Adrenal gland (tissue), 5 donors: ENCODE measurements at regions not wholly inside any gene's neighbourhood (a gene's known extent, or its start where the extent isn't known, plus 50 kb on each side); places are given as distances from the start of the nearest gene placed in this dataset.

Experiments
- CTCF ChIP-seq, 6 experiments: fragments of 450-650 bp in 4 of 6; fragments of 200-600 bp in 2 of 6; sonication (generic) in 1 of 6; IDR thresholded peaks; 1 replicate in 5 of 6; 2 replicates in 1 of 6; pipeline versions ENCODE4 v1.5.1 to v1.8.0; 2016 to 2021; ENCODE audit warnings: antibody characterized with exemption in 6 of 6, mild to moderate bottlenecking in 2 of 6, moderate library complexity in 1 of 6
- POLR2A ChIP-seq, 2 donors: fragments of 450-650 bp; IDR thresholded peaks; one replicate each; pipeline ENCODE4 v1.6.1; 2017; ENCODE audit warnings: antibody characterized with exemption in 2 of 2, mild to moderate bottlenecking in 2 of 2, moderate library complexity in 1 of 2
- donor health status: DM: no; HTN: no; CAD: no.

DNA sequence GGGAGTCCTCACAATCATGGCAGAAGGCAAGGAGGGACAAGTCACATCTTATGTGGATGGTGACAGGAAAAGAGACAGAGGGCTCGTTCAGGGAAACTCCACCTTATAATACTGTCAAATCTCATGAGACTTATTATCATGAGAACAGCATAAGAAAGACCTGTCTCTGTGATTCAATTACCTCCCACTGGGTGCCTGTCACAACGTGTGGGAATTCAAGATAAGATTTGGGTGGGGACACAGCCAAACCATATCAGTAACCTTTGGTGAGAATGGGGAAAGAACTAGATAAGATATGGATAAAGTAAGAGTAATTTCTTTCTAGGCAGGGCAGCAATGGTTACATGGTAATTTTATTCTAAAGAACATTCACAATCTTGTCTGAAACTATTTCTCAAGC, 344.9 kb upstream of the KLF12 start:
- no peak for TF ChIP-seq POLR2A (IDR thresholded peaks at IDR 0.05)
- no peak for TF ChIP-seq CTCF (IDR thresholded peaks at IDR 0.05)
